H7 (cell line): ENCODE measurements at regions not wholly inside any gene's neighbourhood (a gene's known extent, or its start where the extent isn't known, plus 50 kb on each side); places are given as distances from the start of the nearest gene placed in this dataset.

Source experiments
- DNase-seq: peaks from one replicate; pipeline ENCODE4 v3.0.0; 2012
- H3K27me3 ChIP-seq: 2 replicates; pipeline ENCODE4 v1.6.0; 2011; ENCODE audit warnings: mild to moderate bottlenecking, low read length; ENCODE audit not compliant: control insufficient read depth, insufficient read depth
- H3K36me3 ChIP-seq: replicated peaks from 2 replicates; pipeline ENCODE4 v1.5.1; 2011; ENCODE audit warnings: low read length; ENCODE audit not compliant: control insufficient read depth, insufficient read depth
- H3K4me3 ChIP-seq: 2 replicates; pipeline ENCODE4 v1.5.1; 2011; ENCODE audit warnings: low read depth, mild to moderate bottlenecking, control low read depth, low read length, moderate library complexity; ENCODE audit not compliant: insufficient read depth

DNA sequence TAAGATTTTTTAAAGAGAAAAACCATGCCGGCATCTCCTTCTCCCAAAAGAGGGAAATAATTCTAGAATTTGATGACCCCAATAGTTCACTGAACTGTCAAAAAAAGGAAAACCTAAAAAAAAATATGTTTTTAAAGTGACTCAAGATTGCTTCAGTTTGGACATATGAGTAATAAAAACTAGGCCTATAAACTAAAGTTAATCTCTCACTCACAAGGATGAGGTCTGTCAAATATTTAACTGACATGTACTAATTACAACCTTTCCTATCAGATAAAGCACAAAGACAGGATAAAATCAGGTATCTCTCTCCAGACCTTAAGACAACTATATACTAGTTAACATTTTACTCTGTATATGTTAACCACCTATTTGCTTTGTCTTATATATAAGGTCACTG lies 231.9 kb downstream of the NSUN3 start:
- H3K27me3 ChIP-seq, result peaks cover 3% of the 10 kb centered on the region; the same call in 1 of the 2 replicates
- no peaks in the 10 kb centered on the region for H3K36me3 ChIP-seq
- no peak for DNase-seq
- no peak overlapping the region for H3K4me3 ChIP-seq

DNA sequence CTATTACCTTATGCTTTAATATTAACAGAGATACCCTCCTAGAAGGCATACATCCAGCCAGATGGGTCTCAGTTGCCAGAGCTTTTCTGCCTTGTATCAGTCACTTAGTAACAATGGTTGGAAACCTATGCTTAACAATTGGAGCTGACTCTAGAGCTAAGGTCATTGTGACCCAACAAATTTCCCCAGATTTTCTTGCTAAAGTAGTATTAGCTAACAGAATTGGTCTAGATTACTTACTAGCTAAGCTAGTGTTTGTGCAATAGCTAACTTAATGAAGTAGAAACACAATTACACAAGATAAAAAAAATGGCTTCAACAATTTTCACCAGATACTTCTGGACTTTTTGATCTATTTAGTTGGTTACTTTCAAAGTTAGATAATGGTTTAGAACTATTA lies 236.9 kb downstream of the NSUN3 start:
- DNase-seq, result no peak
- Histone ChIP-seq H3K36me3 (no peaks in the 10 kb centered on the region), H3K4me3 (no peak overlapping the region), H3K27me3 (no peaks in the 10 kb centered on the region)

DNA sequence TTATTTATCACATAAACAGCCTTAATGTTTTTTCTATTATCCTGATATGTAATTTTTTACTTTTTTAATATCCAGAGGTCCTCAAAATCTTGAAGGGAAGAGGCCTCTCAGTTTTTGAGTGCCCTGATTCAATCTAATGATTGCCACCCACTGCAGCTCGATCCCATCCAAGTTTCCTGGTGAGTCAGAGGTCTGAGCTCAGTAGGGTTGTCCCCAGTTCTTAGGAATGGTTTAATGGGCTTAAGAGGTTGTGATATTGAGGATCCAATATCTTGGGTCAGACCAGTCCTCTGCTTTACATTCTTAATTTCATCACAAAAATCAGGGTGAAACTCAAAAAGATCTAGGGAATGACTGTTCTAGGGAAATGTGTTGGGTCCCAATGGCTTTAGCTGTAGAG lies 238.5 kb downstream of the NSUN3 start:
- no peak overlapping the region for H3K4me3 ChIP-seq
- no peaks in the 10 kb centered on the region for H3K27me3 ChIP-seq
- H3K36me3 ChIP-seq, result no peaks in the 10 kb centered on the region
- no peak for DNase-seq

DNA sequence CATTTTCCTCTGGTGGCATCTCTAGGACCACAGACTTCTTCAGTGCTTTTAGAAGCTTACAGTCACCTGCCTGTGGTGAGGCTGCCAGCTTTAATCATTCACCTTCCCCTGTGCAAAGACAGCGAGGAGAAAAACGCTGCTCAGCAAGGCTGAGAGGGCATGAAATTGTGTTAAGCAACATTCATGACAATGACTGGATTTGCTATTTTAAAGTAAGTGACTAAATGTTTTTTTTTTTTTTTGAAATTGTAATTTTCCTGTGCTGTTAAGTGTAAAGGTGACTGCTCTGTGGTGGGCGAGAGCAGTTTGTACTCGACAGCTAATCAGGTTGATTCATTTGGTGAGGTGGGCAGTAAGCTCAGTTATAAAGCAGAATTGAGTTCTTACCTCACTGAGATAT lies 240.4 kb downstream of the NSUN3 start:
- Histone ChIP-seq H3K4me3 (no peak overlapping the region), H3K27me3 (no peaks in the 10 kb centered on the region), H3K36me3 (no peaks in the 10 kb centered on the region)
- DNase-seq, result no peak

DNA sequence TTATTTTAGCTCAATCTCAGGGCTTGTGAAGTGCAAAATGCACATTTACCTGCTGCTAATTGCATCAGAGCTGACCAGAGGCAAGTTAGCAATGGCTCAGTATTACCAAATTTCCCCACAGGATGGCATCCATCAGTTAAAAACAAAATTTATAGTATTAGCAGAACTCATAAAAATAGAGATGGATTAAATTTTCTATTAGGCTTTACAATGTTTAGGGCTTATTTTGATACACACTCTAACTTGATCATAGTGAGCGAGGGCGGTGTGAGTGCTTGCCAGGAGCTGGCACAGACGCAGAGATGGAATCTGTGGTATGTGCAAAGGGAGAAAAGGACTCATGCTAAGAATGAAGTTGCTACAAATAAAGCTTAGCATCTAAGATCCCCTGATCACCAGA lies 241.0 kb downstream of the NSUN3 start:
- Histone ChIP-seq H3K4me3 (no peak overlapping the region), H3K27me3 (no peaks in the 10 kb centered on the region)
- no peak for DNase-seq

DNA sequence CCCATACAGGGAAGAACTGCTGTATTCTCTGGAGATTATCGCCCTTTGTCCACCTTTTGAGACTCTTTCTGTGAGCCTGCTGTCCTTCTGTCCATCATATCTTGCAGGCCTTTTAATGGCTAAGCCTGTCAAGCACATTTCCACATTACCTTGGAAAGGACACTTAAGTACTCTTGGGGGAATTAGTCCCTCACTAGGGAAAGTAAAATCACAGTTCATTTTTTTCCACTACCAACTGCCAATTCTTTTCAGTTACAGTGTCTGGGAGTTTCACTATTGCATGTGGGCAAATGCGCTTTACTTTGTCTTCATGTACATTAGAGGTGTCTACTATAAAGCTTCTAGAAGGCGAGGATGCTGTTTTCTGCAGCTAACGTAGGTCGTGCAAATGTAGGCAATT lies 242.1 kb downstream of the NSUN3 start:
- Histone ChIP-seq H3K27me3 (no peaks in the 10 kb centered on the region), H3K36me3 (no peaks in the 10 kb centered on the region), H3K4me3 (no peak overlapping the region)
- DNase-seq, result no peak

More for the DNA sequence above, 241.0 kb downstream of the NSUN3 start:
- no peaks in the 10 kb centered on the region for H3K36me3 ChIP-seq

DNA sequence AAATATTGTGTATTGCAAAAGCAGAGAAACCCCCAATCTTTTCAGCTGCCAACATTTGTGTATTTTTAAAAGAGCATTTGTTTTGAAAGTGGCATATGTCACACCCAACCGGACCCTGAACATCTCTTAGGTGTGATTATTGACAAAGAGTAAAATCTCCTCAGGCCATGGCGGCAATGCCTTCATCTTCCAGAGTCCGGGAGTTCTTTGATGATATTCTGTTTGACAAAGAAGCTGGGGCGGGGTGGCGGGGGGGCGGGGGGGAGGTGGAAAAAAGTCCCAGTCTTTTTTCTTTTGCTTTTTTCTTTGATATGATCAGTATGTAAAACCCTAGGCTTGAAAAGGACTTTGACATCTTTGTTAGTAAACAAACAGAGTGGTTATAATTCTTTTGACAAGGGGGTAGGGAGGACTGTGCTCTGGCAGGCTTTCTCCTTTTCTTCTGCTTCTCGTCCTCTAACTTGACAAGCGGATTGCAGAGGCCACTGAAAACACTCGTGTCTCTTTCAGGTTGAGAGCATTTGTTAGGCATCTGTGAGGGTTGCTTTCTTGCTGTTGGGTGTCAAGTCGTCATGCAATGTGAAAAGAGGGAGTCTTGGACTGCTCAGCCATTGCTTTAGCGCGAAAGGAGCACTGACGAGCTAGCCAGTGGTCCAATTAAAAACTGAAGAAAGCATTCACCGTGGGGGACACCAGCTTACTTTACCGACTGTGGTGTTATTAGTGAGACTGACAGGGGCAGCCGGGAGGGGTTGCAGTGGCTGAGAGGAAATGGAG lies 243.2 kb downstream of the NSUN3 start:
- peak; percentile 5 for DNase-seq
- Histone ChIP-seq H3K36me3 (no peaks in the 10 kb centered on the region), H3K27me3 (no peaks in the 10 kb centered on the region), H3K4me3 (no peak overlapping the region)

DNA sequence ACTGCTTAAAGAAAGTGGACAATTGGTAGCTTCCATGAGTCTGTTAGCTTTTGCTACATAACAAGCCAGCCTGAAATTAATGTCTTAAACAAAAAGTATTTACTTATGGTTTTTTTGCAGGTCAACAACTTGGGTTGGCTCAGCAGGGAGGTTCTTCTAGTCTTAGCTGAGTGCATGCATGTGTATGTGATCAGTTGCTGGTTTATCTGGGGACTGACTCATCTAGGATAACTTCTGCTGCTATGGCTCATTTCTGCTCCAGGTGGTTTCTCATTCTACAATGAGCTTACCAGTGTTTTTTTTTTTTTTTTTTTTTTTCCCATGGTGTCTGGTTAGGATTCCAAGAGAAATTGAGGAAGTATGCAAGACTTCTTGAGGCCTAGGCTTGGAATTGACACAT lies 244.7 kb downstream of the NSUN3 start:
- no peak overlapping the region for H3K4me3 ChIP-seq
- no peaks in the 10 kb centered on the region for H3K36me3 ChIP-seq
- H3K27me3 ChIP-seq, result no peaks in the 10 kb centered on the region
- no peak for DNase-seq

DNA sequence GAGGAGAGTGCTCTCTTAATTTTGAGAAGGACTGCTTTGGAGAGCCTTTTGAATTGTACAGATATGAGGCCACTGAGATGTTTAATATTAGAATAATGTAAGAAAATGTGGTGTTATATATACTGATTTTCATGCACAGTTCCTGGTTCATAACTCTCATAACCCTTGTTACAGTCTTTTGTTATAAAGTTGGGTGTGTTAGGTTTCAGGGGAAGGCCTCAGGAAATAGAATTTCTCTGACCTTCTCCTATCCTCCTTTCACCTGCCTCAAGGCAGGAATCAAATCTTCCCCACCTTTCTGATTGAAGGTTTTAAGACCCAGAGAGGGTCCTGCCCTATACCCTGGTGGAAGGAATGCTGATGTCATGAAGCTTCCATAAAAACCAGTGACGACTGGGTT lies 245.9 kb downstream of the NSUN3 start:
- Histone ChIP-seq H3K36me3 (no peaks in the 10 kb centered on the region), H3K4me3 (no peak overlapping the region), H3K27me3 (no peaks in the 10 kb centered on the region)
- no peak for DNase-seq

DNA sequence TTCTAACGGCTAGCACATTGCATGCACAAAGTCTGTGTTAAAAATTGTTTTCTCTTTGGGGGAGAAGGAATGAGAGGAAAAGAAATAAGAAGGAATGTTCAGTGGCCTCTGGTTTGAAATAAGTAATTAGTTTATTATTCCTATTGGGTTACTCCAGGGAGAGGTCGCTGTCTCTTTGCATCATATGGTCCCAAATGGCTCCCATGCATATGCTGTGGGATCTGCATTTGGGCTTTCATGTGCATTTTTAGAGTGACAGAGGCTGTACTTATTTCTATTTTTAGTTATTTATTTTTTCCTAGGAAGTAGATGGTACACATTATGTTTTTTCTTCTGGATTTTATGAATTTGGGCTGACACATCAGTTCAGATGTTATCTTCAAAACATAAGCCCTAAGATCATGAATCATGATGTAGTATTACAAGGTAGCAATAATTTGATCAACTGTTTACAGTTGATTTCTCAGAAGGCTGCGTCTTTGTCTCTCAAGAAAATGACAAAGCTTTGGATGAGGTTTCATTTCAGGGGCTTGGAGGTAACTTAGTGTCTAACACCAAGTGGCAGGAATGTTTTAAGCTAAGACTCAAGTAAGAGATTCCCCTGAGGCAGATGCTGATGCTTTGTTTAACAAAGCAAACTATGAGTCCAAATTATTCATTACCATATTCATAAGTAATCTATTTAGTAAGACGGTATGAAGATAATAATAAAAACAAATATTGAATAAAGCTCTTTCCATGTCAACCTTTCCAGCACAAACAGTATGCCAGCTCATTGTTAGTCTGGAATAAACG lies 247.7 kb downstream of the NSUN3 start:
- no peak for DNase-seq
- H3K4me3 ChIP-seq, result no peak overlapping the region
- H3K27me3 ChIP-seq, result no peaks in the 10 kb centered on the region
- H3K36me3 ChIP-seq, result no peaks in the 10 kb centered on the region

DNA sequence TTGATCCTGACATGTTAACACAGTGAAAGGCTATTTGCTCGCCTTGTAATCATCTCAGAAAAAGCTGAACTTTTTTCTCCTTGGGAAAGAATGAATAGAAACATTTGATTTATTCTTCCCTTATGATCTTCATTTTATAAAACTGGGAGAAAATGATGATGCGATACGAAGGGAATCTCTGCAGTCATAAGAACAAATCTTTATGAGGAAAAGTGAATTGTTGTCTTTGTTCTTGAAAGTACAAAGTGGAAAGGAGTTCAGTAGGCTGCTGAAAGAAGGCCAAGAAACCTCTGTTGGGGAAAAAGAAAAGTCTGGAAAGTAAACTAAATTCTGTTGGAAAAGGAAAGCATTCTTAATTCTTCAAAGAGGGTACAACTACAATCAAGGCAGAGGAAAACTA lies 248.8 kb downstream of the NSUN3 start:
- H3K36me3 ChIP-seq, result no peaks in the 10 kb centered on the region
- no peak for DNase-seq
- H3K27me3 ChIP-seq, result no peaks in the 10 kb centered on the region
- H3K4me3 ChIP-seq, result no peak overlapping the region

DNA sequence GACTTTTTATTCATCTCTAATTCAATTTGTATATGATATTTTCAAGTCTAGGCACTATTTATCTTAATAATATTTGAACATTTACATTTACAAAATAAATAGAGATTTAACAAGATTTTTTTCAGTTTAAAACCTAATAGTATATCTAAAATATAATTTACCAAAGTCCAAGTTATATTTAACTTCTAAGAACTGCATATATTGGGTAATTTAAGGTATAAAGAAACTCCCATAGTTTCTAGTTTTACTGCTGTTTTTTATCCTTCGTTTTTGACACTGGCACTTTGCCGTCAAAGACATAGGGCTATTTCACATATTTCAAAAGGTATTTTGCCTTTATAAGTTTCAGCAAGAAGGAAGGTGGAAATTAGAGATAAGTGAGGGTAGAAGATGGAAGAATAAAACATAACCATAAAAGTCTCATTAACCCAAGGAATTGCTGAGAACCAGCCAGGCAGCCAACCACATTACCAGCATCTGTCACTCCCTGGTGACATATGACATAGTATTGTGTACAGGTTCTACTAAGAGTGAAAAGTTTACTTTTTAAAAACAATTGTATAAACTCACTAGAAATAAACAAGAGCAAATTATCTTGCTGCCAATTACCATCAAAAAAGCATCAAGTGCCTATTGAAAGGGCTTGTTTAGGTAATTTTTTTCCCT lies 251.5 kb downstream of the NSUN3 start:
- H3K4me3 ChIP-seq, result no peak overlapping the region
- no peaks in the 10 kb centered on the region for H3K27me3 ChIP-seq
- no peak for DNase-seq
- H3K36me3 ChIP-seq, result no peaks in the 10 kb centered on the region

DNA sequence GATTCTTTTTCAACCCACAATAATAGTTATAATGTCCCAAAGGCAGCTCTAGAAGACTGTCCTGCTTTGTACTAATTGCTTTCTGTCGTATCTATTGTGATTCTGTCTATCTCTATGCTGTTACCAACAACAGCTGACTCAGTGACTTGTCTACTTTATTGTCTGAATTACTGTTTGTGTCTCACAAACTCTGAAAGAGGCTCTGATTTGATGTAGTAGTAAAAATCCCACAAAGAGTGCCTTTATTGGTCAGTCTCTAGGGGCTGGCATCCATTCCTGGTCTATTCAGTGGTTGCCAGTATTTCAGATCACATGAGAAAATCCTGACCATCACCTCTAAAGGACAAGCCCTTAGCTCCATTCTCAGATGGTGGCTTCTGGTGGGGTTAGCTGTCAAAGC lies 254.2 kb downstream of the NSUN3 start:
- Histone ChIP-seq H3K27me3 (no peaks in the 10 kb centered on the region), H3K4me3 (no peak overlapping the region), H3K36me3 (no peaks in the 10 kb centered on the region)
- no peak for DNase-seq

DNA sequence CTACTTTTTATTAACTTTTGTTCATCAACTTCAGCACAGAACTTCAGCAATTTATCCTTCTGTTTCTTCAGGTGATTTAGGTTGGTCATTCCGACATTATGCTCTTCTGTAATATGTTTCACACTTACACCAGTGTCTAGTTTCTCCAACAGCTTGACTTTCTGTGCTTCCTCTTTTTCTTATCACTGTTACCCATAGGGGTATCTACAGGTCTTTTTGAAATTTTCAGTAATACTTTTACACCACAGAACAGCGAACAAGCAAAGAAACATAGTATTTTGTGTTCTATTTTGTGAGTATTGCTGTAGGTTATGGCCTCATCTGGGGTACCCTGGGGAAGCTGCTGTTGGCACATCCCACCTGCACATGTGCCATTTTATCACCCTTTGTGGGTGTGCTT lies 260.7 kb downstream of the NSUN3 start:
- DNase-seq, result no peak
- Histone ChIP-seq H3K36me3 (no peaks in the 10 kb centered on the region), H3K27me3 (no peaks in the 10 kb centered on the region), H3K4me3 (no peak overlapping the region)

DNA sequence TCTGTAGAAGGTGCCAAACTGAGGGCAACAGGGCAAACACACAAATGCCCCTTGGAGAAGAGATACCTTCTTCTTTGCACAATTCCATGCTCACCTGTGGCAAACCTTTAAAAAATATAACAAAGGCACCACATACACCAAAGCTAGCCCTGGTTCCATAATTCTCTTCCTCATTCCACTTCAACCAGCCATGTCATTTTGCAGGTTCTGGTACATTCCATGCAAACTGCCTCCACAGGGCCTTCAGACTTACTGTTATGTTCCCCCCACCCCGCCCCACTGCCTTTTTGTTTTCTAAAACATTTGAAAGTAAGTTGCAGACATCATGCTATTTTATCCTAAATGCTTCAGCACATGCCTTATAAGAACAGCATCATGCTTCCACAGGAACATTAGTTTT lies 269.0 kb downstream of the NSUN3 start:
- H3K4me3 ChIP-seq, result no peak overlapping the region
- no peak for DNase-seq
- no peaks in the 10 kb centered on the region for H3K36me3 ChIP-seq
- H3K27me3 ChIP-seq, result no peaks in the 10 kb centered on the region
